Activated T-cell treated with anti-CD3 and anti-CD28 coated beads for 1 hour (primary cell): ENCODE measurements at regions not wholly inside any gene's neighbourhood (a gene's known extent, or its start where the extent isn't known, plus 50 kb on each side); places are given as distances from the start of the nearest gene placed in this dataset.
"Not testable (repeated sequence)": the region's sequence is repeated elsewhere in the genome, so short reads cannot be mapped to it uniquely, and the experiment has no call there.

Experiments
- DNase-seq: peaks from one replicate; pipeline ENCODE4 v3.0.0-alpha.2; 2020; ENCODE audit warnings: low read depth

DNA sequence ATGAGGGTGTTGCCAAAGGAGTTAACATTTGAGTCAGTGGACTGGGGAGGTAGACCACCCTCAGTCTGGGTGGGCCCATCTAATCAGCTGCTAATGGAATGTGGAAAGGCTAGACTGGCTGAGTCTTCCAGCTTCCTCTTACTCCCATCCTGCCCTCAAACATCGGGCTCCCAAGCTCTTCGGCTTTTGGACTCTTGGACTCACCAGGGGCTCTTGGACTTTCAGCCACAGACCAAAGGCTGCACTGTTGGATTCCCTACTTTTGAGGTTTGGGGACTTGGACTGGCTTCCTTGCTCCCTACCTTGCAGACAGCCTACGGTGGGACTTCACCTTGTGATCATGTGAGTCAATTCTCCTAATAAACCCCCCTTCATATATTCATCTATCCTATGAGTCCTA is 276.6 kb upstream of the DIO3 start:
- no peak for DNase-seq

DNA sequence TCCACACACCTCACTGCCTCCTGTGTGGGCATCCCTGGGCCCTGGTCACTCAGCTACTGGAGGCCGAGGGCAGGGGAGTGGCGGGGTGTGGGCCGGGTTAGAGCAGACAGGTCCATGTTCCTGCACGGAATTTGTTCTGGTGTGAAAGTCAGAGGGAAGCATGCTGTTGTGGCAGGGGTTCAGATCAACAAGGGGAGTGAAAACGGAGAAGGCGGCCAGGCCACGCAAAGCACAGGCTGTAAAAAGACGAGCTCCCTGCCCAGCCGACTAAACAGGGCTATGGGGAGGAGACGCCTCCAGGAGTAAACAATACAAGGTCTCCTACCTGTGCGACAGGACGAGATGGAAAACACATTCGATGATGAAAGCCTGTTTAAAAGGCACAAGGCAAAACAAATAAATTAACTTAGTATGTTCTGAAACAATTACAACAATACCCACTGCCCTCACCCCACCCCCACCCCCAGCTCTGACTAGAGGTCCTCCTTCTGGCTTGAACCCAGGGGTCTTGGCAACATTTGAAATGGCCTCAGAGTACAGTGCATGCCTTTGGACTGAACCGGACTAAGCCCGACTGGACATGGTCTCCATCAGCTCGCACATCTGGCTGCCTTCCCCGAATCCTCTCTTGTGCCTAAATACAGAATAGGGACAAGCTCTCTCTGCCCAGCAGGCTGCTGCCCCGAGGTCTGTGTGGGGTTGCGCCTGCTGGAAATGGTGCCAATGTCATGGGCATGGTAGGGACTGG is 274.9 kb upstream of the DIO3 start:
- DNase-seq: no peak

DNA sequence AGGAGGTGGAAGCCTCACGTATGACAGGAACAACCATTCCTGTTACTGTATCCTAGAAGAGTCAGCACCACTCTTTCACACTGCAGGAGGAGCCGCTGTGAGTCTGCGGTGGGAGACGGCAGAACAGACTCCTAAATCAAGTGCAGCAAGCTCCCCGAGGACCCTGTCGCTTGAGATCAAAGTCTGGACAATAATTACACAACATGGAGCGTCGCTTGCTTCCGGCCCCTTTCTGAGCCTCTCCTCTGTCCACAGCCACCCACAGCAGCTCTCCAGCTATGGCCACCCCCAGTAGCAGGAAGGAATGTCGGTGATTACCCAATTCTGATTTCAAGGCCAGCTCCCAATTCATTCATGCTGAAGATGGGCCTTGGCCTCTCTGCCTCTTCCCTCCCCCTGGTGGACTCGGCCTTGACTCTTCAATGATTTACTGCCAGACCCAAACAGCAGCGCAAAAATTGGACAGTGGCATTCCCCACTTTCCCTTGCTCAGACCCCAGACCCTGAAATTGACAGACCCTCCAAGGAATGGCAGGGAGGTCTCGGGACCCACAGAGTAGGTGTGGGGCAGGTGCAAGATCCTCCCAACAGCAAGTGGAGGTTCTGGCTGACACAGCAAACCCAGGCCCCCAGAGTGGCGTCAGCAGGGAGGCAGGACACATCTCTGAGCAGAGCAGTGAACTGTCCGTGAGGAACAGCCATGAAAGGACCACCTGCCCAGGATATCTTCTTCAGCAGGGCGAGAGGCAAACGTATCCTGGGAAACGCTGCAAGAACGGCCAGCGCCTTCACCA is 272.7 kb upstream of the DIO3 start:
- no peak for DNase-seq

DNA sequence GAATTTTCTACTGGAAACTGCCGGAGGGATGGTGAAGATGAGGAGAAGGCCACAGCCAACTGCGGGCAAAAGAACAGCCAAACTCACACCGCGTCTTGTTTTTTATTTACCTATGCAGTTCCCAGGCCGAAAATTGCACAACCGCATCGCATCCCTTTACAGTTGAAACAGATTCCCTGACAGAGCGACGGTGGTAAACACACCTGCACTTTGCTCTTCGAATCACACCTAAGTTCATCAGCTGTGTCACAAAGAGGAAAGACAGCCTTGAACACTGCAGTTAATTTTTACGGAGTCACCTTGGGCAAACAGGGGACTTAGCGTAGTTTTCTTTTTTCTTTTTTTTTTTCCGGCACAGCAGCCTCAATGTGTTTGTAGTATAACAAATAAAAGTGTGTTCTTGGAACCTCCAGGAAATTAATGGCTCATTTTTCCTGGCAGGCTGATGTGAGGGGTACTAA is 272.0 kb upstream of the DIO3 start:
- no peak for DNase-seq

DNA sequence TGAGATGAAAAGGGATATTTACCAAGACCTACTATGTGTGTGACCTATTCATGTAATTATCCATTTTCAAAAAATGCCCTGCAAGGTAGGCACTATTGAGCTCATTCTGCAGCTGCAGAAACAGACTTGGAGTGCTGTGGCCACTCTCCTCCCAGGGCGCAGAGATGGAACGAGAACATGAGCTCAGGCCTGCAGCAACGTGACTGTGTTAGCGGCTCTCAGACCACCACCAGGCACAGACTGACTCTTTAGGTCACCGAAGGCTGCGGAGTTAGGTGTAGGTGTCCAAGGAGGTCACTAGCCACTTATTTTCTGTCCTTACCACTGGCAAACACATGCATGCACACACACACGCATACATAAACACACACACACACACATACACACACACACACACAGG is 271.4 kb upstream of the DIO3 start:
- no peak for DNase-seq

DNA sequence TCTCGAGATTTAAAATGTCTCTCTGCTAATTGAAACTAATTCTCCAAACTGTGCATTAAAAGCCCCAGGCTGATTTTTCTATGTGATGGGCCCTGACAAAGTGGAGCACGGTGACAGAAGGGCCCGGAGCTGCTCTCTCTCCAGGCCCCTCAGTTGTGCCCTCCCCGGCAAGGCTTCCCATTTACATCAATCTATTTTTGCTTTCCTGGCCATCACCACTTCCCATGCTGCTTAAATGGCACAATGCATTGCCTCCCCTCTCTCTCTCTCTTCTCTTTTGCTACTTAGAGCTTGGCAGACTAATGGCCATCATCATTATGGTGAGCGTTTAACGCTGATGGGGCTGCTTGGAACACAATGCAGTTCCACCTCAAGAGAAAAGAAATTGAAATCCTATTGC is 270.7 kb upstream of the DIO3 start:
- no peak for DNase-seq

DNA sequence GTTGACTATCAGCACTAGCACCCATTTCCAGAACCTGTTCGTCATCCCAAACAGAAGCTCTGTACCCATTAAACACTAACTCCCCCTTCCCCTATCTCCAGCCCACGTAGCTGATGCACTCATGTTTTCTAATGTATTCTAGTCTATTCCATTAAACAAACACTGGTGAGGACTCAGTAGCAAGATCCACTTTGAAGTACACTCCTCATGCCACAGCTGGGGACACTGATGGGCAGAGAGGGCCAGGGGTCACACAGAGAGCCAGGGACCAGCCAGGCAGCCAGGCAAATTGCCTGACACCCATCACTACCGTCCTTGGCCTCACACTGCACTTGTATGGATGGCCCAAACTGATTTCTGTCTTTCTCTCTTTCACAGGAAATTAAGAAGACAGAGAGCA is 269.9 kb upstream of the DIO3 start:
- DNase-seq: no peak

DNA sequence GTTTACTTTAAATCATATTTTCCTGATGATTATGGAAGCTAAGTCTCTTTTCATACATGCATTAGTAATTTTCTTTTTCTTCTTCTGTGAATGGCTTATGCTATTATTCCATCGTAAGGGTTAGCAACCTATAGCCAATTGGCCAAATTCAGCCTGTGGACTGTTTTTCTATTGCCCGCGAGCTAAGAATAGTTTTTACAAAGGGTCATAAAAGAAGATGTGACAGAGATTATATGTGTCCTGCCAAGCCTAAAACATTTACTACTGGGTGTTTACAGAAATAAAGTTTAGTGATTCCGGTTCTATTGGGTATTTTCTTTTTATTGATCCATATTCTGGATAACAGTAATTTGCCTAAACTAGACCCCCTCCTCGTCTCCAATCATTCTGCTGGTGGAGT is 268.8 kb upstream of the DIO3 start:
- no peak for DNase-seq

DNA sequence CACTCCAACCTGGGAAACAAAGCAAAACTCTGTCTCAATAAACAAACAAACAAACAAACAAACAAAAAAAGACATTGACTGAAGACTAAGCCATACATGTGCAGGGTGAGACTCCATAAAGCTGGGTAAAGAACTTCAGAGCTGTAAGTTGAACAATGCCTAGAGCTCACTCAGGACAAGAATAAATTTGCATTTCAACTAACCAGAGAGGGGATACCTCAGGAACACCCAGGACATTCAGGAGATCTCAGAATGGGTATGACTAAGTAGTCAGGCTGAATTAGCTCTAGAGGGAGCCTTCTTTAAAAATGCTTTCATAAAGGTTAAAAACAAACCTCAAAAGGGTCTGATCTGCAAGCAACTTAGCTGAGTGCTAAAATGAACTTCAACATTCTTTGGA is 267.7 kb upstream of the DIO3 start:
- DNase-seq: no peak

DNA sequence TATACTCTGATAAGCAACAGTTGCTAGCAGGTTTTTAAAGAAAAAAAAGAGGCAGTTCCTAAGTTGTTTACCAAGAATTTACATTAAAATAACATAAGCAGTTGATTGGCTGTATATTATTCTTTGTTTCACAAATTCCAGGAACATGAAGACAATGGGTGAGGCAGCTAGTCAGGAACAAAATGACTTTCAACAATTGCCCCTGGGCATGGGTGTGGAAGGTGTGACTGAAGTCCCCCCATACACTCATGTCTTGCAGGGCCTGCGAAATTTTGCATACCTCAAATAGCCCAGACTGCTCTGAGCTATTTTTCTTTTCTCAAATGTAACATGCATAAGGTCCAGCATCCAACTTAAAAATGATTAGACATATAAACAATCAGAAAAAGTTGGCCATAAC is 267.2 kb upstream of the DIO3 start:
- DNase-seq: no peak

DNA sequence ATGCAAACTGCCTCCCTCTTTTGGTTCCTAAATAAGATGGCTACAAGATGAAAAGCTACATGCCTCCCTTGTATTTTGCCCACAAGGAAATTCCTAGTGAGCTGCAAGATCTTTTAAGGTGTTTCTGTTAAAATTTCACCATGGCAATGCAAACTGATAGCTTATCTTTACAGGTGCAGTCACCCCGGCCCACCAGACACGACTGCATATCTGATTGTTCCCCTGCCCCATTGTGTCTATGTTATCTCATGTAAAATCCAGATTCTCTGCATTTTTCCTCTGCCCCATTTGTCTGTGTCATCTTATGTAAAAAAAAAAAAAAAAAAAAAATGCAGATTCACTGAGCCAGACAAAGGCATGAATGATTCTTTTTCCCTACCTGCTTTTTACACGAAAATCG is 261.5 kb upstream of the DIO3 start:
- DNase-seq: not testable (repeated sequence)

DNA sequence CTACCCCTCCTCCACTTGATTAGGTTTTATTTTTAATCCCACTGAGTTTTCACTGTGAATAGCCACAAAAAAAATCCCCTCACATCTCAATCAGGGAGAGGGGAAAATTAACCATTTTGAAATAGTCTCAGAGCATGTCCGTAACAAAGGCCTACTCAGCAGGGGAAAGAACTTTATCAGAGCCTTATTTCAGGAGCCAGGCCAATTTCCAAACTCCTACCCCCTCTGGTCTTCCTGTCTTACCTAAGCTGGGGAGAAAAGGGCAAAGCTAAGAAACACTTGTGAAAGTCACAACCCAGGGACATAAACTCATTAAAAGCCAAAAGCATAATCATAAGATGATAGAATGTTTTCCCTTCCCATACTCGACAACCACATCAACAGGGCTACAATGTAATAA is 260.3 kb upstream of the DIO3 start:
- no peak for DNase-seq

DNA sequence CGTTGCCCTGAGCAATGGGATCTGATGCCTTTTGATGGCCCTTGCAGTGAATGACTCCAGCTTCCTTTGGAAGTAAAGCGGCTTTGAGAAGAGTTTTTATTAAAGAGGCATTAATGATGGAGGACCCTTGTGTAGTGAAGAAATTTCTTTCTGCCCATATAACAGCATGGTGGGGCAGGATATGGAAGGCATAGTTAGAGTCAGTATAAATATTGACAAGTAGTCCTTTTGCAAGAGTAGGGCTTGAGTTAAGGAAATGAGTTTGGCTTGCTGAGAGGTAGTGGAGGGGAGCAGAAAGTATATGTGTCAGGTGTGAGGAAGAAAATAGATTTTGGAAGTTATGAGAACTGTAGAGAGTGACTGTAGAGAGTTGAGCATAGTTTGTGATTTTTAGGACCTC is 254.1 kb upstream of the DIO3 start:
- not testable (repeated sequence) for DNase-seq

DNA sequence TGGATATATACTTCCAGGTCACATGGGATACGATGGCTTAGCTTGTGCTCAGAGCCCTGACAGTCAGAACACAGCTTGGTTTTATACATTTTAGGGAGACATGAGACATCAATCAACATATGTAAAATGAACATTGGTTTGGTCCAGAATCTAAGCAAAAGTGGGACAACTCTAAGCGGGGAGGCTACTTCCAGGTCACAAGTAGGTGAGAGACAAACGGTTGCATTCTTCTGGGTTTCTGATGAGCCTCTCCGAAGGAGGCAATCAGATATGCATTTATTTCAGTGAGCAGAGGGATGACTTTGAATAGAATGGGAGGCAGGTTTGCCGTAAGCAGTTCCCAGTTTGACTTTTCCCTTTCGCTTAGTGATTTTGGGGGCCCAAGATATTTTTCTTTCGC is 250.1 kb upstream of the DIO3 start:
- not testable (repeated sequence) for DNase-seq

DNA sequence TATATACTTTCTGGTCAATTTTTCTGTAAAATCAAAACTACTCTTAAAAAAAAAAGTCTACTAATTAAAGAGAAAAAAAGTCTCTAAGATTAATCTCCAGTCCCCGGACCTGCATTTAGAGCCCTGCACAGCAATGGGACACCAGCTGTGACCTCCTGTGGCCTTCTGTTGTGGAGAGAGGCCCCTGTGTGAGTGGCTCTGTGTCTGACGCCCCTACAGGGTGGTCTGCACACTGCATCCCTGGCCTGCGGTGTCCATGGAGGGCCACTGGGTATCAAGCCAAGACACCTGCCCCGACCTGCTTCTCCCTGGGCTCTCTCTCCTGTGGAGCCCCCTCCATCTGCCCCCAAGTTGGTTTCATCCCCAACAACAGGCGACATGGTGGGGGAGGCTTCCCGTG is 248.0 kb upstream of the DIO3 start:
- DNase-seq: no peak

DNA sequence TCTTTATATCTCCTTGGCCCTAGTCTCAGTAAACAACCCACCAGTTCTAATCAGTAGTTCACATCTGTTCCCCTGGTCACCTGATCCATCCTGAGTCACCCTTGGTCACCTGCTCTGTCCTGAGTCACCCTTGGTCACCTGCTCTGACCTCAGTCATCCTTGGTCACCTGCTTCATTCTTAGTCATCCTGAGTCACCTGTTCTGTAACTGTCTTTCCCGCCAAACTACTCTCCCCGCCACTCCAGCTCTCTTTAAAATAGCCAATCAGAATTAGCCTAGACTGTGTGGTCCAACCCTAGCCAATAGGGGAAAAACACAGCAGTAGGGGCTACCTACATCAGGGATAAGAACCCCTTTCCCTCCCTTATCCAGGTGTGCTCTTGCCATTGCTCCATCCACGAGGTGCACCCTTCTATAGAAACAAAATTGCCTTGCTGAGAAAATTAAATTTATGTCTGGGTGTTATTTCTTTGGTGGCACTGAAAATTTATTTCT is 245.4 kb upstream of the DIO3 start:
- DNase-seq: no peak

DNA sequence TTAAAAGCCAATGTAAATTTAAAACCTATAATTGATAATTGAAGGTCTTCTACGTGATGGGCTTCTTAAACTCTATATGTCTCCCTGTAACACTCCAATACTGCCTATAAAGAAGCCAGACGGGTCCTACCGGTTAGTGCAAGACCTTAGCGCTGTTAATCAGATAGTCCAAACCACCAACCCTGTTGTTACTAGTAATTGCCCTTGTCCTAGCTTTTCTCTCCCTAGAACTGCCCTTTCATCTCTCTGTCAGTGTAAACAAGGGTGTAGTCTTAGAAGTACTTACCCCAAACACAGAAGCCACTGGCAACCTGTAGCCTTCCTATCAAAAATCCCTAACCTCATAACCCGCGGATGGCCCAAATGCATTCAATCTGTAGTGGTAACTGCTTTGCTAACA is 243.0 kb upstream of the DIO3 start:
- DNase-seq: no peak

DNA sequence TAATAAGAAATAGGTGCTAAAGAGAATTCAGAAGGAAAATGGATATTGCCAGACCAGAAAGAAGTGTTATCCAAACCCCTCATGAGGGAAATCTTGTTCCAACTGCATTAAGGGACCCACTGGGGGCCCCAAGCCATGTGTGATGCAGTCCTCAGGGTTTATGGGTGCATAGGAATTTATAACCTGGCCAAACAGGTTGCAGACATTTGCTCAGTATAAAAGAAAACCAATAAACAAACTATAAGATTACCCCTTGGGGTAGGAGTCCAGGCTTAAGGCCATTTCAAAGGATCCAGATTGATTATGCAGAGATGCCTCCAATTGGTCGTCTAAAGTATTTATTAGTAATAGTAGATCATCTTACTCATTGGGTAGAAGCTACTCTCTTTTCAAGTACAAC is 240.9 kb upstream of the DIO3 start:
- no peak for DNase-seq

DNA sequence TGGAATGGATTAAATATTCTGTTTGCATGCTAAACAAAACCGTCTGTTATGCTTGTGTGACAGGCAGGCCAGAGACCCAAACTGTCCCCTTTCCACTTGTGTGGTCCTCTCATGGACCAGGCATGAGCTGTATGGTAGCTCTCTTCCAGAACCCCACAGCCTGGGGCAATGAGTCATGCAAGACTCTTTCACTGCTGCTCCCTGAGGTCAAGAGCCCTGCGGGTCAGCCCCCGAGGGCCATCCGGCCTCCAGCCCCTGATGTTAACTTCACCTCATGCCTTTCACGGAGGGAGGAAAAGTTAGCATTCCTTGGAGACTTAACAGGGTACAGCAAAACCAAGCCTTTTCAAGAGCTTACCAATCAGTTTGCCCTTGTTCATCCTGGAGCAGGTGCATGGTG is 239.1 kb upstream of the DIO3 start:
- no peak for DNase-seq

DNA sequence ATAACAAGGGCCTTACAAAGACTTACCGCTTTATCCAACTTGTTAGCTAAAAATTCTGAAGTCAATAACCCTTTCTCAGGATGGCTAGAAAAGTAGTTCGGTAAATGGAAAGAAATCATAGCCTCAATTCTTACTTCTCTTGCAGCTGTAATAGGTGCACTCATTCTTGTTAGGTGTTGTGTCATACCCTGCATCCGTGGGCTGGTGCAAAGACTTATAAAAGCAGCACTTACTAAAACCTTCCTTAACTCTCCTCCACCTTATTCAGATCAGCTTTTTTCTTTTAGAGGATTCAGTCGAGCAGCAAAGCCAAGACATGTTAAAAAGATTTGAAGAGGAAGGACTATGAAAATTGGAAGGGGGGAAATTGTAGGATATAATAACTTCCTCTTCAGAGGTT is 238.2 kb upstream of the DIO3 start:
- no peak for DNase-seq

DNA sequence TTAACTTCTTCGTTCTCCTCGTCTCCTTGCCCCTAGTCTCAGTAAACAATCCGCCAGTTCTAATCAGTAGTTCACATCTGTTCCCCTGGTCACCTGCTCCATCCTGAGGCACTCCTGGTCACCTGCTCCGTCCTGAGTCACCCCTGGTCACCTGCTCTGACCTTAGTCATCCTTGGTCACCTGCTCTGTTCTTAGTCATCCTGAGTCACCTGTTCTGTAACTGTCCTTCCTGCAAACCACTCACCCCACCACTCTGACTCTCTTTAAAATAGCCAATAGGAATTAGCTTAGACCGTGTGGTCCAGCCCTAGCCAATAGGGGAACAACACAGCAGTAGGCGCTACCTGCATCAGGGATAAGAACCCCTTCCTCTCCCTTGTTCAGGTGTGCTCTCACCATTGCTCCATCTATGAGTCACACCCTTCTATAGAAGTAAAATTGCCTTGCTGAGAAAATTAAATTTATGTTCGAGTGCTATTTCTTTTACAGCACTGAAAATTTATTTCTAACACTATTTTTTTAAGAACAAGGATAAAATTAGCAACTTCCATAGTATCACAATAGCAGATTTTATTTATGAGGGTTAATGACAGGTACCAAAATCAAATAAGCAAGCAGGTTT is 237.6 kb upstream of the DIO3 start:
- not testable (repeated sequence) for DNase-seq

DNA sequence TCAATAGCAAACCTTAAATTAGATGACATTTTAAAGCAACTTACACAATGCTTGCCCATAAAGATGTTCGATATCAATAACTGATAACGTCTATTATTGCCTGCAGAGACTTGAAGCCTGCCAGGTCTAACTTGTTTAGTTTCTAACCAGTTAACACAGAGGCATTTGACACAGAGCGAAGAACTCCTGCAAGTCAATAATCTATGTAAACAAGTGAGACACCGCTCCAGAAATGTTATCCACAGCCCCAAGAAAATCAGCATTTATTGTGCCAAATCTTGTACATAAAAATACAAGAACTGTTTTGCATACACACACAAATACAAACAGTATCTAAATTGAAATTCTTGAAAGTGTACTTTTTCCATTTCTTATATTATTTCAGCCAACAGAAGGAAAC is 236.0 kb upstream of the DIO3 start:
- DNase-seq: no peak

DNA sequence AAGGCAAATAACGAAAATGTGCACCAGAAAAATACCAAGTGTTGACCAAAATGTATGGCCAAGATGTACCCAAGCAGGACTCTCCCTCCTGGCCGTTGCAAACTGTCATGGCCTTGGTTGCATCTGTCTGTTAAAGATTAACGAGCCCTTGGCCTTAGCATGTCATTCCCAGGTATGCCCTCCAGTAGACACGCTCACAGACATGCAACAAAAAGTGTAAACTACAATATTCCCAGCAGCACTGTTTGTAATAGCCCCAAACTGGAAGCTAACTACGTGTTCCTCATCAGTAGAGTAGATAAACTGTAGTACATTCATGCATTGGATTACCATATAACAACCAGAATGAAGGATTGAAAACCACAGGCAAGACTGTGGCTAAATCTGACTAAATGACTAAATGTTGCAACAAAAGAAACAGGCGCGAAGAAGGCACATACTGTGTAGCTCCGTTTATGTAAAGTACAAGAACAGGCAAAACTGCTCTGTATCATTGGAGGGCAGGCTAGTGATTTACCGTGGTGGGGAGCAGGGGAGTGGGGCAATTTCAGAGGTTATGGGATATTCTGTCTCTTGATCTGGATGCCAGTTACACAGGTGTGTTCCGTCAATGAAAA is 232.8 kb upstream of the DIO3 start:
- DNase-seq: no peak
